ENCODE measurements at regions not wholly inside any gene's neighbourhood (a gene's known extent, or its start where the extent isn't known, plus 50 kb on each side); places are given as distances from the start of the nearest gene placed in this dataset.

DNA sequence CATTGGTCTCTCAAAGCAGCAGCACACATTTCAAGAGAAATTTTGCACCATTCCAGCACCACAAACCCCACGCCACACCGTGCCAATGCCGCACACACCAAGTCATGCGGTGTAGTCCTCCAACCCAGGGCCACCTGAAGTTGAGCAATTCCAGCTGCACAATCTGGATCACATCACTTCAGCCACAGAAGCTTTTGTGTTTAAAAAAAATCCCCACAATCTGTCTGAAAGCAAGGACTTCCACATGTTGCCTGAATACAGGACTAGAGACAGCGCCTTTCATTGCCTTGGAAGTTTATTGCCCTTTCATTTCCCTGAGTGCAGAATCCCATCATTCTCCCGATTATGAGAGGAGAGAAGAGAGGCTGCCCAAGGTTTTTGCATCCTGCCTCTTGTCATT lies 175.6 kb upstream of the BCL6 start:
- ChIA-PET CTCF (no interaction called here), POLR2A (no interaction called here)
- no peak for DNase-seq (ENCODE audit: low read depth)

GRCh38 chr3:187921391-187922074 lies 176.3 kb upstream of the BCL6 start:
- CTCF ChIA-PET, result no interaction called here
- TF ChIP-seq CTCF (IDR thresholded peaks at IDR 0.05; ENCODE audit: insufficient read depth, low read depth, low read length), result no peak
- POLR2A ChIA-PET, result no interaction called here

More for the DNA sequence above, 175.6 kb upstream of the BCL6 start:
- H3K36me3 ChIP-seq (ENCODE audit: control insufficient read depth, insufficient read depth, low read length), result no peaks in the 10 kb centered on the region
- H3K4me3 ChIP-seq (ENCODE audit: low read depth, low read length), result no peak overlapping the region
- no peak for TF ChIP-seq CTCF (IDR thresholded peaks at IDR 0.05; ENCODE audit: insufficient read depth, low read depth, low read length)
- H3K27me3 ChIP-seq (ENCODE audit: control insufficient read depth, insufficient read depth, low read length), result no peaks in the 10 kb centered on the region

DNA sequence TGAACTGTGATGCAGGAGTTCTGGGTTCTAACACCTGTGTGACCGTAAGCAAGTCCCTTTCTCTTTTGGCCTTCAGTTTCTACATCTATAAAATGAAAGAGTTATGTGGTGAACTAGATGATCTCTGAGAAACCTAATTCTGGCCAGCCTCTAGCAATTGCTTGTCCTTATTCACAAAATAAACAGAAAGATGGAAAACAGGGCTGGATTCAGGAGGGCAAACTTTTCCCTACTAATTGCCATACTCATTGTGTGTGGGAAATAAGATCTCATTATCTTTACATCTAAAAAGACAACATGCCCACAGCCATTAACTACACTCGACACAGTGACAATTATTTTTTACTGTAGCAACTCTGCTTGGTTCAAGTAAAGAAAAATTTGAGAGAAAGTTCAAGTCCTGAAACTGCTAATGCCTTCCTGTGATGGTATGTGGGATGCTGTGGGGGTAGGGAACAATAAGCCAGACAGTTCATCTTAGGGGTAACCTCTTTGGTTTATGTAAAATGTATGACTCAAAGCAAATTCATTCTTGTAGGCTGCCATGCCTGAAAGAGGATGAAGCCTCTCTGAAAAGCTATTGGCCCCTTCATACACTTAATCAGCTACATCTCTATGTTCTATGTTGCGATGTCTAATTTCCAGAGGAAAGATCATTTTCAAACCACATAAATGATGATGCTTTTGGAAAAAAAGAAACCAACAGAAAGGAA lies 177.6 kb upstream of the BCL6 start:
- ChIA-PET CTCF (no interaction called here), POLR2A (no interaction called here)
- no peak for TF ChIP-seq CTCF (IDR thresholded peaks at IDR 0.05; ENCODE audit: insufficient read depth, low read depth, low read length)
- Histone ChIP-seq H3K27me3 (ENCODE audit: control insufficient read depth, insufficient read depth, low read length) (no peaks in the 10 kb centered on the region), H3K36me3 (ENCODE audit: control insufficient read depth, insufficient read depth, low read length) (no peaks in the 10 kb centered on the region), H3K4me3 (ENCODE audit: low read depth, low read length) (no peak overlapping the region)
- no peak for DNase-seq (ENCODE audit: low read depth)

More at GRCh38 chr3:187921391-187922074, 176.3 kb upstream of the BCL6 start:
- no peaks in the 10 kb centered on the region for H3K27me3 ChIP-seq (ENCODE audit: control insufficient read depth, insufficient read depth, low read length)
- no peak overlapping the region for H3K4me3 ChIP-seq (ENCODE audit: low read depth, low read length)
- no peaks in the 10 kb centered on the region for H3K36me3 ChIP-seq (ENCODE audit: control insufficient read depth, insufficient read depth, low read length)
- no peak for DNase-seq (ENCODE audit: low read depth)

DNA sequence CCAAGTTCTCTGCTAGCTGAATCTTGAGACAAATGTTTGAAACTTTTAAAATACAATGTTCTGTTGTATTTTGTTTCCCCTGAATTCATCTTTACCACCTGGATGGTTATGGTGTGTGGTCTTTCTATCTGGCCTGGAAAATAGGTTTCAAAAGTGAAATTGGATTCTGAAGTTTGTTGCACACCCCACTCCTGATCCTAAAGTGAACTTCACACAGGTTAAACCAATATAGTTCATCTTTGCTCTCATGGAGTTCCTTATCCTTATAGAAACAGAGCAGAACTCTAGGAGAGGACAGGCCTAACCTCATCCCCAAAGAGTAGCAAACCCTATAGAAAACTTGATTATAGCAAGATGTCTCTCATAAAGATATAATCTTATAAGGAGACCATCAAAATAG lies 179.4 kb upstream of the BCL6 start:
- no peaks in the 10 kb centered on the region for H3K36me3 ChIP-seq (ENCODE audit: control insufficient read depth, insufficient read depth, low read length)
- H3K4me3 ChIP-seq (ENCODE audit: low read depth, low read length), result no peak overlapping the region
- CTCF ChIA-PET, result no interaction called here
- H3K27me3 ChIP-seq (ENCODE audit: control insufficient read depth, insufficient read depth, low read length), result no peaks in the 10 kb centered on the region
- POLR2A ChIA-PET, result no interaction called here
- DNase-seq (ENCODE audit: low read depth), result no peak
- no peak for TF ChIP-seq CTCF (IDR thresholded peaks at IDR 0.05; ENCODE audit: insufficient read depth, low read depth, low read length)

DNA sequence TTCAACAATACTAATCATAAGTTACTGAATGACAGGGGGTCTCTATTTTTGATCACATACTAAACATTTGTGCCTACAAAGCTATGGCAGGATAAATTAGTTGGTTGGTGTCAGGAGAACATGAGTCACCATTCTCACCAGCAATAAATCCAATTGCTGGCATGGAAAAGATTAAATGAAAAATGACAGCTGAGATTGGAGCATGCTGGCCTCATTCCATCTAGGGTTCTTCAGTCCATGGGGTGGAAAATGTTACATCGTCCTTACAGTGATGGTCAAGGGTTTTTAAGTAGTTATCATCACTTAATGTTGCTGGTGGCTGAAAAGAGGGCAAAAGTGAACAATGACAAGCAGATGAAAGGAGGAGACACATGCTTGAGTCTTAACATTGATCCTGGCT lies 180.1 kb upstream of the BCL6 start:
- ChIA-PET CTCF (no interaction called here), POLR2A (no interaction called here)
- no peak for DNase-seq (ENCODE audit: low read depth)
- TF ChIP-seq CTCF (IDR thresholded peaks at IDR 0.05; ENCODE audit: insufficient read depth, low read depth, low read length), result no peak
- no peaks in the 10 kb centered on the region for H3K27me3 ChIP-seq (ENCODE audit: control insufficient read depth, insufficient read depth, low read length)
- H3K4me3 ChIP-seq (ENCODE audit: low read depth, low read length), result no peak overlapping the region
- H3K36me3 ChIP-seq (ENCODE audit: control insufficient read depth, insufficient read depth, low read length), result no peaks in the 10 kb centered on the region

All from BJ (cell line).